ENCODE measurements at regions not wholly inside any gene's neighbourhood (a gene's known extent, or its start where the extent isn't known, plus 50 kb on each side); places are given as distances from the start of the nearest gene placed in this dataset.
"Not testable (repeated sequence)": the region's sequence is repeated elsewhere in the genome, so short reads cannot be mapped to it uniquely, and the experiment has no call there.

DNA sequence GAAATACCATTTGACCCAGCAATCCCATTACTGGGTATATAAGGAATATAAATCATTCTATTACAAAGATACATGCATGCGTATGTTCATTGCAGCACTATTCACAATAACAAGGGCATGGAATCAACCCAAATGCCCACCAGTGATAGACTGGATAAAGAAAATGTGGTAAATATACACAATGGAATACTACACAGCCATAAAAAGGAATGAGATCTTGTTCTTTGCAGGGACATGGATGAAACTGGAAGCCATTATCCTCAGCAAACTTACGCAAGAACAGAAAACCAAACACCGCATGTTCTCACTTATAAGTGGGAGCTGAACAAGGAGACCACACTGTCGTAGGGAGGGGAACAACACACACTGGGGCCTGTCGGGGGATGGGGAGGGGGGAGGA, 57.3 kb upstream of the PIP4K2A start:
- H3K36me3 ChIP-seq (ENCODE audit: control insufficient read depth in 2 of 2, insufficient read depth in 1 of 2, low read length in 2 of 2); CTCF ChIA-PET; H3K9me3 ChIP-seq (ENCODE audit: control insufficient read depth, insufficient read depth, low read depth, low read length); H3K4me3 ChIP-seq (ENCODE audit: low read depth, low read length); H3K4me1 ChIP-seq (ENCODE audit: control insufficient read depth, insufficient read depth, low read length); POLR2A ChIA-PET; H3K27ac ChIP-seq (ENCODE audit: extremely low read depth, low read depth, low read length): not testable (repeated sequence)
- peak; percentile 79 for TF ChIP-seq ZNF146 (tag by site-specific recombination; IDR thresholded peaks at IDR 0.05)

DNA sequence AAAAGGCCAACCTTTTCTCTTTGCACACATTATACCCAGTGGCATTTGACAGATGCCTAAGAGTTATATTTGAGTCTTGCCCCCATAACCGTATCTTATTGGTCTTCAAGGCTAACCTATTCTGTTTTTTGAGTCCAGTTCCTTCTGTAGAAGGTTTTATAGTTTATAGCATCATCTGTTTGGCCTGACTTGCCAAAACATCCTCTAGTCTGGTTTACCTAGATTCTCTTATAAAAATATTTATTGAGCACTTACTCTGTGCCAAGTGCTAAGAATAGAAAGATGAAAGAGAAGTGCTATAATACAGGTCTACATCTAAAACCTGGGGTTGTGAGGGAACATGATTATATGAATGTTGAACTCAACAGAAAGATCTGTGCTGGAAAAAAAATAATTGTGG, 55.9 kb upstream of the PIP4K2A start:
- CTCF ChIA-PET, result no interaction called here

DNA sequence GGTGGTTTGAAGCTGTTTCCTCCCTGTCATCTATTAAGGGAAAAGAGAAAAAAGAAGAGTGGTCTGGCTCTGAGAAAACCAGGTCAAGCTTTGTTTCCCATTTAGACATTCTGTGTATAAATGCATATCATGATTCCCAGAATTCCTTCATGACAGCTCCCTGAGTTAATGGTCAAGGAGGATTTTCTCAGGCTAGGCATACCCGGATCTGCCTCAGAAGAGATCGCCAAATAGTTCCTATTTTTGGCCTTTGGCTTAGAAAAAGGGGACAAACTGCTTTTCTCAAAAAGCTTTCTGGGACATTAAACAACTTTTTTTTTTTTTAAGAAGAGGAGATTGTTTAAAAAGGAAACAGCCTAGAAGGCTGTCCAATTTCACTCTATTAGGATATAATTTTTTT, 53.5 kb upstream of the PIP4K2A start:
- ChIA-PET CTCF (no interaction called here), POLR2A (no interaction called here)
- H3K27ac ChIP-seq (ENCODE audit: extremely low read depth, low read depth, low read length), result no peak overlapping the region
- H3K36me3 ChIP-seq (ENCODE audit: control insufficient read depth in 2 of 2, insufficient read depth in 1 of 2, low read length in 2 of 2), result no peaks in the 10 kb centered on the region
- no peaks in the 10 kb centered on the region for H3K4me1 ChIP-seq (ENCODE audit: control insufficient read depth, insufficient read depth, low read length)
- H3K9me3 ChIP-seq (ENCODE audit: control insufficient read depth, insufficient read depth, low read depth, low read length), result no peaks in the 10 kb centered on the region
- TF ChIP-seq ZNF19 (tag by site-specific recombination; IDR thresholded peaks at IDR 0.05; ENCODE audit: low read depth) (no peak), ZNF23 (tag by site-specific recombination; IDR thresholded peaks at IDR 0.05; ENCODE audit: borderline replicate concordance) (no peak), ZNF664 (tag by site-specific recombination; IDR thresholded peaks at IDR 0.05) (no peak), ZNF629 (tag by site-specific recombination; IDR thresholded peaks at IDR 0.05) (no peak), BCL11A (tag by site-specific recombination; IDR thresholded peaks at IDR 0.05; ENCODE audit: low read depth) (no peak), KLF10 (tag by site-specific recombination; IDR thresholded peaks at IDR 0.05) (no peak), KLF1 (tag by site-specific recombination; IDR thresholded peaks at IDR 0.05) (no peak), ZNF175 (tag by site-specific recombination; IDR thresholded peaks at IDR 0.05) (no peak), ZNF670 (tag by site-specific recombination; IDR thresholded peaks at IDR 0.05; ENCODE audit: low read depth) (no peak), EGR2 (tag by site-specific recombination; IDR thresholded peaks at IDR 0.05; ENCODE audit: low read depth) (no peak), ZNF37A (tag by site-specific recombination; IDR thresholded peaks at IDR 0.05) (no peak), ZNF610 (tag by site-specific recombination; IDR thresholded peaks at IDR 0.05; ENCODE audit: borderline replicate concordance) (no peak), HOXD13 (CRISPR knock-in tag; IDR thresholded peaks at IDR 0.05; ENCODE audit: borderline replicate concordance) (no peak), ZNF654 (tag by site-specific recombination; IDR thresholded peaks at IDR 0.05; ENCODE audit: low read depth) (no peak), ZFP41 (tag by site-specific recombination; IDR thresholded peaks at IDR 0.05; ENCODE audit: borderline replicate concordance) (no peak)
- TF ChIP-seq, protein P1, sequence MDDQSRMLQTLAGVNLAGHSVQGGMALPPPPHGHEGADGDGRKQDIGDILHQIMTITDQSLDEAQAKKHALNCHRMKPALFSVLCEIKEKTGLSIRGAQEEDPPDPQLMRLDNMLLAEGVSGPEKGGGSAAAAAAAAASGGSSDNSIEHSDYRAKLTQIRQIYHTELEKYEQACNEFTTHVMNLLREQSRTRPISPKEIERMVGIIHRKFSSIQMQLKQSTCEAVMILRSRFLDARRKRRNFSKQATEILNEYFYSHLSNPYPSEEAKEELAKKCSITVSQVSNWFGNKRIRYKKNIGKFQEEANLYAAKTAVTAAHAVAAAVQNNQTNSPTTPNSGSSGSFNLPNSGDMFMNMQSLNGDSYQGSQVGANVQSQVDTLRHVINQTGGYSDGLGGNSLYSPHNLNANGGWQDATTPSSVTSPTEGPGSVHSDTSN (CRISPR knock-in tag; IDR thresholded peaks at IDR 0.05), result no peak
- H3K4me3 ChIP-seq (ENCODE audit: low read depth, low read length), result no peak overlapping the region

More for the DNA sequence above, 55.9 kb upstream of the PIP4K2A start:
- POLR2A ChIA-PET, result no interaction called here
- H3K4me1 ChIP-seq (ENCODE audit: control insufficient read depth, insufficient read depth, low read length), result no peaks in the 10 kb centered on the region
- no peak overlapping the region for H3K27ac ChIP-seq (ENCODE audit: extremely low read depth, low read depth, low read length)
- no peak overlapping the region for H3K4me3 ChIP-seq (ENCODE audit: low read depth, low read length)
- no peaks in the 10 kb centered on the region for H3K36me3 ChIP-seq (ENCODE audit: control insufficient read depth in 2 of 2, insufficient read depth in 1 of 2, low read length in 2 of 2)
- H3K9me3 ChIP-seq (ENCODE audit: control insufficient read depth, insufficient read depth, low read depth, low read length), result no peaks in the 10 kb centered on the region
- TF ChIP-seq ZNF837 (tag by site-specific recombination; IDR thresholded peaks at IDR 0.05), result no peak

DNA sequence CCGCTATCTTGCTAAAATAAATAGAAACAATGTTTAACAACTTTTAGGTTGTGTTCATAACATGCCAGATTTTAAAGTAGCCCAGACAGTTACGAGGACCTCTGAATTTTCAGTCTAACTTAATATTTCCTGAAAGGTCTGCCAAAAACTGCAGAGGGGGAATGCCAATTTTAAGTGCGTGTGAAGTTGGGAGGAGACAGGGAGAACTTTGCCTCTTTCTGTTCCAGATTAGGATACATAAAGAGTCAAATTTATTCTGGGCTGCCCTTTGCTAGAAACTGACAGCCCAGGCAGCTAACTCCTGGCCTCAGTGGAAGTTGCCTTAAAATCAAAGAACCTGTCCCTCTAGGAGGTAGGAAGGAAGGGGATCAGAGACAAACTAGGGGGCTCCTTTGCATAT, 52.3 kb upstream of the PIP4K2A start:
- no peaks in the 10 kb centered on the region for H3K36me3 ChIP-seq (ENCODE audit: control insufficient read depth in 2 of 2, insufficient read depth in 1 of 2, low read length in 2 of 2)
- no peak overlapping the region for H3K27ac ChIP-seq (ENCODE audit: extremely low read depth, low read depth, low read length)
- TF ChIP-seq ZNF423 (tag by site-specific recombination; IDR thresholded peaks at IDR 0.05) (no peak), ZNF214 (tag by site-specific recombination; IDR thresholded peaks at IDR 0.05; ENCODE audit: borderline replicate concordance) (no peak), ZNF558 (tag by site-specific recombination; IDR thresholded peaks at IDR 0.05) (no peak), ZNF623 (tag by site-specific recombination; IDR thresholded peaks at IDR 0.05) (no peak), GLI4 (tag by site-specific recombination; IDR thresholded peaks at IDR 0.05) (no peak)
- H3K4me1 ChIP-seq (ENCODE audit: control insufficient read depth, insufficient read depth, low read length), result no peaks in the 10 kb centered on the region
- ChIA-PET POLR2A (no interaction called here), CTCF (no interaction called here)
- H3K9me3 ChIP-seq (ENCODE audit: control insufficient read depth, insufficient read depth, low read depth, low read length), result no peaks in the 10 kb centered on the region
- H3K4me3 ChIP-seq (ENCODE audit: low read depth, low read length), result no peak overlapping the region

All from HEK293 (cell line).